ENCODE measurements at regions not wholly inside any gene's neighbourhood (a gene's known extent, or its start where the extent isn't known, plus 50 kb on each side); places are given as distances from the start of the nearest gene placed in this dataset.

- H3K4me1 ChIP-seq (ENCODE audit: control insufficient read depth, insufficient read depth, low read length), result no peaks in the 10 kb centered on the region
- H3K4me3 ChIP-seq (ENCODE audit: low read depth, low read length), result no peak overlapping the region
- H3K36me3 ChIP-seq (ENCODE audit: control insufficient read depth, insufficient read depth, low read length), result no peaks in the 10 kb centered on the region
- H3K27ac ChIP-seq (ENCODE audit: low read depth, low read length), result no peak overlapping the region
- no peaks in the 10 kb centered on the region for H3K27me3 ChIP-seq (ENCODE audit: control insufficient read depth, insufficient read depth, low read length)
- H3K9me3 ChIP-seq (ENCODE audit: control insufficient read depth, insufficient read depth, low read depth, low read length), result no peaks in the 10 kb centered on the region
- no peak overlapping the region for H3K9ac ChIP-seq (ENCODE audit: low read length)
Observed at GRCh38 chr7:81577642-81578340, 192.1 kb downstream of the HGF start.

- Histone ChIP-seq H3K9me3 (ENCODE audit: control insufficient read depth, insufficient read depth, low read depth, low read length) (no peaks in the 10 kb centered on the region), H3K4me3 (ENCODE audit: low read depth, low read length) (no peak overlapping the region), H3K4me1 (ENCODE audit: control insufficient read depth, insufficient read depth, low read length) (no peaks in the 10 kb centered on the region), H3K36me3 (ENCODE audit: control insufficient read depth, insufficient read depth, low read length) (no peaks in the 10 kb centered on the region), H3K27ac (ENCODE audit: low read depth, low read length) (no peak overlapping the region), H3K9ac (ENCODE audit: low read length) (no peak overlapping the region), H3K27me3 (ENCODE audit: control insufficient read depth, insufficient read depth, low read length) (no peaks in the 10 kb centered on the region)
Observed at GRCh38 chr7:81574723-81575326, 195.0 kb downstream of the HGF start.

- no peaks in the 10 kb centered on the region for H3K36me3 ChIP-seq (ENCODE audit: control insufficient read depth, insufficient read depth, low read length)
- H3K27ac ChIP-seq (ENCODE audit: low read depth, low read length), result no peak overlapping the region
- H3K9ac ChIP-seq (ENCODE audit: low read length), result no peak overlapping the region
- no peaks in the 10 kb centered on the region for H3K9me3 ChIP-seq (ENCODE audit: control insufficient read depth, insufficient read depth, low read depth, low read length)
- no peaks in the 10 kb centered on the region for H3K4me1 ChIP-seq (ENCODE audit: control insufficient read depth, insufficient read depth, low read length)
- no peaks in the 10 kb centered on the region for H3K27me3 ChIP-seq (ENCODE audit: control insufficient read depth, insufficient read depth, low read length)
- H3K4me3 ChIP-seq (ENCODE audit: low read depth, low read length), result no peak overlapping the region
Observed at GRCh38 chr7:81573932-81574331, 195.9 kb downstream of the HGF start.

- H3K4me3 ChIP-seq (ENCODE audit: low read depth, low read length), result no peak overlapping the region
- H3K4me1 ChIP-seq (ENCODE audit: control insufficient read depth, insufficient read depth, low read length), result no peaks in the 10 kb centered on the region
- H3K27me3 ChIP-seq (ENCODE audit: control insufficient read depth, insufficient read depth, low read length), result no peaks in the 10 kb centered on the region
- no peak overlapping the region for H3K27ac ChIP-seq (ENCODE audit: low read depth, low read length)
- no peak overlapping the region for H3K9ac ChIP-seq (ENCODE audit: low read length)
- no peaks in the 10 kb centered on the region for H3K36me3 ChIP-seq (ENCODE audit: control insufficient read depth, insufficient read depth, low read length)
- H3K9me3 ChIP-seq (ENCODE audit: control insufficient read depth, insufficient read depth, low read depth, low read length), result no peaks in the 10 kb centered on the region
Observed at GRCh38 chr7:81573128-81573527, 196.7 kb downstream of the HGF start.

GRCh38 chr7:81562581-81562980 is 207.3 kb downstream of the HGF start:
- Histone ChIP-seq H3K4me3 (ENCODE audit: low read depth, low read length) (no peak overlapping the region), H3K27ac (ENCODE audit: low read depth, low read length) (no peak overlapping the region), H3K27me3 (ENCODE audit: control insufficient read depth, insufficient read depth, low read length) (no peaks in the 10 kb centered on the region), H3K4me1 (ENCODE audit: control insufficient read depth, insufficient read depth, low read length) (no peaks in the 10 kb centered on the region), H3K9me3 (ENCODE audit: control insufficient read depth, insufficient read depth, low read depth, low read length) (0 out of 2 replicates have a peak, but pooled peaks cover 4% of the 10 kb centered on the region), H3K36me3 (ENCODE audit: control insufficient read depth, insufficient read depth, low read length) (no peaks in the 10 kb centered on the region), H3K9ac (ENCODE audit: low read length) (no peak overlapping the region)

GRCh38 chr7:81560708-81561107 is 209.1 kb downstream of the HGF start:
- H3K36me3 ChIP-seq (ENCODE audit: control insufficient read depth, insufficient read depth, low read length), result no peaks in the 10 kb centered on the region
- H3K9ac ChIP-seq (ENCODE audit: low read length), result no peak overlapping the region
- H3K27me3 ChIP-seq (ENCODE audit: control insufficient read depth, insufficient read depth, low read length), result no peaks in the 10 kb centered on the region
- no peak overlapping the region for H3K4me3 ChIP-seq (ENCODE audit: low read depth, low read length)
- H3K27ac ChIP-seq (ENCODE audit: low read depth, low read length), result no peak overlapping the region
- no peaks in the 10 kb centered on the region for H3K9me3 ChIP-seq (ENCODE audit: control insufficient read depth, insufficient read depth, low read depth, low read length)
- H3K4me1 ChIP-seq (ENCODE audit: control insufficient read depth, insufficient read depth, low read length), result no peaks in the 10 kb centered on the region

- H3K9ac ChIP-seq (ENCODE audit: low read length), result no peak overlapping the region
- H3K27ac ChIP-seq (ENCODE audit: low read depth, low read length), result no peak overlapping the region
- no peaks in the 10 kb centered on the region for H3K27me3 ChIP-seq (ENCODE audit: control insufficient read depth, insufficient read depth, low read length)
- no peak overlapping the region for H3K4me3 ChIP-seq (ENCODE audit: low read depth, low read length)
- H3K9me3 ChIP-seq (ENCODE audit: control insufficient read depth, insufficient read depth, low read depth, low read length), result peaks cover 8% of the 10 kb centered on the region
- no peaks in the 10 kb centered on the region; the same call in 1 of the 2 replicates for H3K4me1 ChIP-seq (ENCODE audit: control insufficient read depth, insufficient read depth, low read length)
- no peaks in the 10 kb centered on the region for H3K36me3 ChIP-seq (ENCODE audit: control insufficient read depth, insufficient read depth, low read length)
Observed at GRCh38 chr7:81549484-81550016, 220.3 kb downstream of the HGF start.

- Histone ChIP-seq H3K4me1 (ENCODE audit: control insufficient read depth, insufficient read depth, low read length) (no peaks in the 10 kb centered on the region), H3K36me3 (ENCODE audit: control insufficient read depth, insufficient read depth, low read length) (no peaks in the 10 kb centered on the region), H3K4me3 (ENCODE audit: low read depth, low read length) (no peak overlapping the region), H3K27ac (ENCODE audit: low read depth, low read length) (no peak overlapping the region), H3K9ac (ENCODE audit: low read length) (no peak overlapping the region), H3K9me3 (ENCODE audit: control insufficient read depth, insufficient read depth, low read depth, low read length) (no peaks in the 10 kb centered on the region), H3K27me3 (ENCODE audit: control insufficient read depth, insufficient read depth, low read length) (no peaks in the 10 kb centered on the region)
Observed at GRCh38 chr7:81534996-81535395, 234.9 kb downstream of the HGF start.

- no peak overlapping the region for H3K4me3 ChIP-seq (ENCODE audit: low read depth, low read length)
- no peaks in the 10 kb centered on the region for H3K27me3 ChIP-seq (ENCODE audit: control insufficient read depth, insufficient read depth, low read length)
- no peaks in the 10 kb centered on the region for H3K4me1 ChIP-seq (ENCODE audit: control insufficient read depth, insufficient read depth, low read length)
- no peaks in the 10 kb centered on the region for H3K36me3 ChIP-seq (ENCODE audit: control insufficient read depth, insufficient read depth, low read length)
- H3K27ac ChIP-seq (ENCODE audit: low read depth, low read length), result no peak overlapping the region
- no peak overlapping the region for H3K9ac ChIP-seq (ENCODE audit: low read length)
- no peaks in the 10 kb centered on the region for H3K9me3 ChIP-seq (ENCODE audit: control insufficient read depth, insufficient read depth, low read depth, low read length)
Observed at GRCh38 chr7:81534446-81534845, 235.4 kb downstream of the HGF start.

- Histone ChIP-seq H3K9ac (ENCODE audit: low read length) (no peak overlapping the region), H3K9me3 (ENCODE audit: control insufficient read depth, insufficient read depth, low read depth, low read length) (no peaks in the 10 kb centered on the region), H3K27me3 (ENCODE audit: control insufficient read depth, insufficient read depth, low read length) (no peaks in the 10 kb centered on the region), H3K4me3 (ENCODE audit: low read depth, low read length) (no peak overlapping the region), H3K27ac (ENCODE audit: low read depth, low read length) (no peak overlapping the region), H3K4me1 (ENCODE audit: control insufficient read depth, insufficient read depth, low read length) (no peaks in the 10 kb centered on the region), H3K36me3 (ENCODE audit: control insufficient read depth, insufficient read depth, low read length) (no peaks in the 10 kb centered on the region)
Observed at GRCh38 chr7:81533931-81534330, 235.9 kb downstream of the HGF start.

- Histone ChIP-seq H3K36me3 (ENCODE audit: control insufficient read depth, insufficient read depth, low read length) (no peaks in the 10 kb centered on the region), H3K9ac (ENCODE audit: low read length) (no peak overlapping the region), H3K4me3 (ENCODE audit: low read depth, low read length) (no peak overlapping the region), H3K27me3 (ENCODE audit: control insufficient read depth, insufficient read depth, low read length) (no peaks in the 10 kb centered on the region), H3K9me3 (ENCODE audit: control insufficient read depth, insufficient read depth, low read depth, low read length) (no peaks in the 10 kb centered on the region), H3K27ac (ENCODE audit: low read depth, low read length) (no peak overlapping the region), H3K4me1 (ENCODE audit: control insufficient read depth, insufficient read depth, low read length) (no peaks in the 10 kb centered on the region)
Observed at GRCh38 chr7:81533426-81533825, 236.4 kb downstream of the HGF start.

Data from HUES6 (cell line).